Sigmoid colon (tissue), 6 donors: ENCODE measurements at regions not wholly inside any gene's neighbourhood (a gene's known extent, or its start where the extent isn't known, plus 50 kb on each side); places are given as distances from the start of the nearest gene placed in this dataset.

Source experiments
- DNase-seq: peaks from one replicate; pipeline ENCODE4 v3.0.0-alpha.2; 2019
- H3K27ac ChIP-seq, 4 donors: fragments of 200-600 bp; sonication (generic); one replicate each; pipeline ENCODE4 v1.5.1; 2016 to 2019; ENCODE audit warnings: mild to moderate bottlenecking in 1 of 4
- H3K27me3 ChIP-seq, 3 donors: fragments of 200-600 bp; sonication (generic); one replicate each; pipeline ENCODE4 v1.5.1; 2019; ENCODE audit warnings: mild to moderate bottlenecking in 1 of 3
- H3K36me3 ChIP-seq, 4 donors: fragments of 200-600 bp; sonication (generic); one replicate each; pipeline ENCODE4 v1.5.1; 2016 to 2019
- H3K4me1 ChIP-seq, 4 donors: fragments of 200-600 bp; sonication (generic); one replicate each; pipeline ENCODE4 v1.5.1; 2017 to 2019
- H3K4me3 ChIP-seq, 4 donors: fragments of 200-600 bp; sonication (generic); one replicate each; pipeline ENCODE4 v1.5.1; 2017 to 2019; ENCODE audit warnings: mild to moderate bottlenecking in 2 of 4, moderate library complexity in 1 of 4
- H3K9me3 ChIP-seq, 4 donors: fragments of 200-600 bp in 3 of 4; sonication (generic) in 3 of 4; one replicate each; pipeline versions ENCODE4 v1.5.1 to v1.6.1; 2013 to 2019
- CTCF ChIP-seq, 4 experiments: fragments of 450-650 bp in 3 of 4; fragments of 200-600 bp in 1 of 4; IDR thresholded peaks; one replicate each; pipeline ENCODE4 v1.5.1; 2016 to 2019; ENCODE audit warnings: antibody characterized with exemption in 4 of 4, mild to moderate bottlenecking in 3 of 4, moderate library complexity in 2 of 4
- EP300 ChIP-seq, 4 donors: sonication (generic); formaldehyde crosslinking; IDR thresholded peaks; one replicate each; pipeline ENCODE4 v1.6.1; 2017; ENCODE audit warnings: antibody characterized with exemption in 4 of 4
- POLR2A ChIP-seq, 2 donors: fragments of 450-650 bp; IDR thresholded peaks; one replicate each; pipeline ENCODE4 v1.6.1; 2016; ENCODE audit warnings: antibody characterized with exemption in 2 of 2, mild to moderate bottlenecking in 2 of 2, moderate library complexity in 2 of 2
- POLR2AphosphoS5 ChIP-seq, 4 donors: sonication (generic); formaldehyde crosslinking; IDR thresholded peaks; one replicate each; pipeline ENCODE4 v1.6.1; 2017; ENCODE audit warnings: antibody characterized with exemption in 4 of 4
- WGBS, 2 donors: extraction: QIAGEN DNeasy Blood & Tissue Kit; methylation state at CpG; one replicate each; pipeline ENCODE4 v1.1.7; 2013; 5-methylcytosine and 5-hydroxymethylcytosine counted together
- intact Hi-C: fragments of 100-400 bp; cut with DNase I; formaldehyde crosslinking; loops from one replicate; pipeline ENCODE4 v1.15.1; 2023
- donor health status: healthy with polysubstance abuse.
- donor health status: healthy.

GRCh38 chr1:102566182-102566581 is 542.1 kb downstream of the COL11A1 start:
- no peak for TF ChIP-seq POLR2AphosphoS5 (IDR thresholded peaks at IDR 0.05)
- no peak for TF ChIP-seq EP300 (IDR thresholded peaks at IDR 0.05)
- no peak for TF ChIP-seq POLR2A (IDR thresholded peaks at IDR 0.05)
- intact Hi-C loops, result no loop called here

GRCh38 chr1:102562380-102562779 is 545.9 kb downstream of the COL11A1 start:
- Histone ChIP-seq H3K27ac (no peak overlapping the region), H3K27me3 (no peaks in the 10 kb centered on the region), H3K4me1 (no peaks in the 10 kb centered on the region), H3K9me3 (no peaks in the 10 kb centered on the region), H3K4me3 (no peak overlapping the region), H3K36me3 (no peaks in the 10 kb centered on the region)
- WGBS, 2 donors, result 85 to 97% methylated on average over 1 of the region's 1 CpG
- no peak for TF ChIP-seq POLR2AphosphoS5 (IDR thresholded peaks at IDR 0.05)
- no peak for TF ChIP-seq EP300 (IDR thresholded peaks at IDR 0.05)
- no peak for TF ChIP-seq CTCF (IDR thresholded peaks at IDR 0.05)
- no peak for TF ChIP-seq POLR2A (IDR thresholded peaks at IDR 0.05)
- intact Hi-C loops, result no loop called here
- no peak for DNase-seq

More at GRCh38 chr1:102566182-102566581, 542.1 kb downstream of the COL11A1 start:
- Histone ChIP-seq H3K36me3 (no peaks in the 10 kb centered on the region), H3K4me3 (no peak overlapping the region), H3K27me3 (no peaks in the 10 kb centered on the region), H3K27ac (no peak overlapping the region), H3K9me3 (no peaks in the 10 kb centered on the region), H3K4me1 (no peaks in the 10 kb centered on the region)
- no peak for DNase-seq

- no peak for TF ChIP-seq CTCF (IDR thresholded peaks at IDR 0.05)
- TF ChIP-seq POLR2A (IDR thresholded peaks at IDR 0.05), result no peak
- TF ChIP-seq EP300 (IDR thresholded peaks at IDR 0.05), result no peak
- no peak for TF ChIP-seq POLR2AphosphoS5 (IDR thresholded peaks at IDR 0.05)
These were observed 554.1 kb upstream of the OLFM3 start for GRCh38 chr1:102550729-102551384.

DNA sequence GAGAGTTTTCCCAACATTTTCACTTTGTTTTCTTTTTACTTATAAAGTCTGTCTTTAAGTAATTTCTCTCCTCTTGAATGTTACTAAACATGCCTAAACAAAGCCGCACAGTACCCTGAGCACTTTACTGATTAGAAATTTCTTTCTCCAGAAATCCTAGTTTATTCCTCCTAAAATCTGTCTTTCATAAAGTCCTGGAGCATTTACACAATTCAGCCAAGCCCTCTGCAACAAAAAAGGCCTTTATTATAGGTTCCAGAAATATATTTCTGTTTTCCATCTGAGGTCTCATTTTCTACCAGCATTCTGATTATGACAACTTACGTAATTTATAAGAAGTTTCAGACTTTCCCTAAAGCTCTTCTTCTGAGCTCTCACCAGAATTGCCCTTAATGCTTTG is 549.5 kb upstream of the OLFM3 start:
- Histone ChIP-seq H3K9me3 (no peaks in the 10 kb centered on the region), H3K36me3 (no peaks in the 10 kb centered on the region), H3K27ac (no peak overlapping the region), H3K4me1 (no peaks in the 10 kb centered on the region), H3K4me3 (no peak overlapping the region), H3K27me3 (no peaks in the 10 kb centered on the region)
- intact Hi-C loops, result no loop called here
- WGBS, 2 donors, result 78 to 86% methylated on average over 2 of the region's 2 CpGs
- no peak for DNase-seq
- TF ChIP-seq EP300 (IDR thresholded peaks at IDR 0.05), result no peak
- TF ChIP-seq POLR2AphosphoS5 (IDR thresholded peaks at IDR 0.05), result no peak
- no peak for TF ChIP-seq POLR2A (IDR thresholded peaks at IDR 0.05)
- no peak for TF ChIP-seq CTCF (IDR thresholded peaks at IDR 0.05)

More at GRCh38 chr1:102550729-102551384, 554.1 kb upstream of the OLFM3 start:
- Histone ChIP-seq H3K4me3 (no peak overlapping the region), H3K27ac (no peak overlapping the region), H3K4me1 (no peaks in the 10 kb centered on the region), H3K27me3 (no peaks in the 10 kb centered on the region), H3K9me3 (peaks cover 0 to 3% (median 0%) of the 10 kb centered on the region in 4 donors), H3K36me3 (no peaks in the 10 kb centered on the region)
- no peak for DNase-seq
- intact Hi-C loops, result no loop called here
- 80 to 86% methylated on average over 2 of the region's 2 CpGs for WGBS, 2 donors

GRCh38 chr1:102535829-102536505 is 539.2 kb upstream of the OLFM3 start:
- Histone ChIP-seq H3K4me1 (no peaks in the 10 kb centered on the region), H3K36me3 (no peaks in the 10 kb centered on the region), H3K4me3 (no peak overlapping the region), H3K27me3 (no peaks in the 10 kb centered on the region), H3K9me3 (no peaks in the 10 kb centered on the region), H3K27ac (no peak overlapping the region)
- no peak for TF ChIP-seq POLR2AphosphoS5 (IDR thresholded peaks at IDR 0.05)
- DNase-seq, result no peak
- 85 to 86% methylated on average over 5 of the region's 5 CpGs for WGBS, 2 donors
- intact Hi-C loops, result no loop called here
